Heart right ventricle (tissue), 16 donors: ENCODE measurements at regions not wholly inside any gene's neighbourhood (a gene's known extent, or its start where the extent isn't known, plus 50 kb on each side); places are given as distances from the start of the nearest gene placed in this dataset.

Source experiments
- ATAC-seq, 8 donors: fragments of 200-7000 bp; cut with Tn5 transposase; one replicate each; pipeline ENCODE4 v1.9.1; 2020; ENCODE audit warnings: mild to moderate bottlenecking in 8 of 8, moderate library complexity in 8 of 8, moderate number of reproducible peaks in 1 of 8
- DNase-seq, 2 donors: peaks; one replicate each; pipeline ENCODE4 v3.0.0-alpha.2; 2020
- H3K27ac ChIP-seq, 10 donors: fragments of 200-600 bp; sonication (generic) in 2 of 10; one replicate each; pipeline versions ENCODE4 v1.5.0 to v1.8.0; 2020 to 2022; ENCODE audit warnings: mild to moderate bottlenecking in 3 of 10
- H3K27me3 ChIP-seq, 7 donors: fragments of 200-600 bp; one replicate each; pipeline ENCODE4 v1.8.0; 2021 to 2022; ENCODE audit warnings: mild to moderate bottlenecking in 2 of 7
- H3K36me3 ChIP-seq, 9 donors: fragments of 200-600 bp; sonication (generic) in 1 of 9; one replicate each; pipeline versions ENCODE4 v1.5.0 to v1.8.0; 2020 to 2022; ENCODE audit warnings: mild to moderate bottlenecking in 2 of 9
- H3K4me1 ChIP-seq, 9 donors: fragments of 200-600 bp; sonication (generic) in 1 of 9; one replicate each; pipeline versions ENCODE4 v1.5.0 to v1.8.0; 2020 to 2022; ENCODE audit warnings: mild to moderate bottlenecking in 4 of 9
- H3K4me3 ChIP-seq, 10 donors: fragments of 200-600 bp; sonication (generic) in 2 of 10; one replicate each; pipeline versions ENCODE4 v1.5.0 to v1.8.0; 2020 to 2022; ENCODE audit warnings: mild to moderate bottlenecking in 7 of 10, moderate library complexity in 2 of 10
- H3K9me3 ChIP-seq, 11 donors: fragments of 200-600 bp in 10 of 11; sonication (generic) in 2 of 11; one replicate each; pipeline versions ENCODE4 v1.5.0 to v1.8.0; 2013 to 2022; ENCODE audit warnings: mild to moderate bottlenecking in 2 of 11, control low read depth in 1 of 11, moderate library complexity in 1 of 11
- WGBS, 2 donors: extraction: QIAGEN DNeasy Blood & Tissue Kit; methylation state at CpG; one replicate each; pipeline ENCODE4 v1.1.7; 2013; ENCODE audit warnings: inconsistent platforms in 1 of 2; 5-methylcytosine and 5-hydroxymethylcytosine counted together
- intact Hi-C, 10 donors: fragments of 100-400 bp; cut with DNase I; formaldehyde crosslinking; loops; one replicate each; pipeline versions ENCODE4 v1.11.1 to v1.14.2; 2022
- TF ChIP-seq, protein P1 (sequence below), 9 donors: fragments of 200-600 bp; sonication (generic) in 2 of 9; IDR thresholded peaks; one replicate each; pipeline versions ENCODE4 v1.5.0 to v1.8.0; 2021 to 2022; ENCODE audit warnings: antibody characterized with exemption in 9 of 9, mild to moderate bottlenecking in 5 of 9, moderate library complexity in 1 of 9
- donor health status: Arrhythmogenic right ventricular cardiomyopathy.
- donor health status: ischemic (EF 13 %, LVEDD 7.1; RV severe dilation, severe dysfunction).
- donor health status: healthy with polysubstance abuse.
- donor health status: DM: no; HTN: yes; CAD: no.
- donor health status: DM: no; HTN: no; CAD: no.
- donor health status: ischemic (EF 25% LVEDD 6.9; RV normal size, moderate dysfunction).
- donor health status: ischemic (EF 25% LVEDD 5.7; RV mildly dilated, moderate dysfunction).
- donor health status: healthy.
- donor health status: DM: yes; HTN: yes; CAD: no.
- donor health status: Ischemic cardiomyopathy.
- donor health status: ischemic (EF 35%, LVEDD 5.7; RV mildly dilated, moderate dysfunction).
- donor health status: nonischemic (EF 11% LVEDD 7.7; RV severe dilation, severe dysfunction).
- donor health status: DM: yes; HTN: yes; CAD: no.
- donor health status: PGD.
- donor health status: ischemic (EF 29% LVEDD 5.4; RV normal size, mild dysfunction).
- donor health status: nonischemic (EF 23%, LVEDD 6.1; RV moderate dilation, normal function).

- TF ChIP-seq, protein P1, sequence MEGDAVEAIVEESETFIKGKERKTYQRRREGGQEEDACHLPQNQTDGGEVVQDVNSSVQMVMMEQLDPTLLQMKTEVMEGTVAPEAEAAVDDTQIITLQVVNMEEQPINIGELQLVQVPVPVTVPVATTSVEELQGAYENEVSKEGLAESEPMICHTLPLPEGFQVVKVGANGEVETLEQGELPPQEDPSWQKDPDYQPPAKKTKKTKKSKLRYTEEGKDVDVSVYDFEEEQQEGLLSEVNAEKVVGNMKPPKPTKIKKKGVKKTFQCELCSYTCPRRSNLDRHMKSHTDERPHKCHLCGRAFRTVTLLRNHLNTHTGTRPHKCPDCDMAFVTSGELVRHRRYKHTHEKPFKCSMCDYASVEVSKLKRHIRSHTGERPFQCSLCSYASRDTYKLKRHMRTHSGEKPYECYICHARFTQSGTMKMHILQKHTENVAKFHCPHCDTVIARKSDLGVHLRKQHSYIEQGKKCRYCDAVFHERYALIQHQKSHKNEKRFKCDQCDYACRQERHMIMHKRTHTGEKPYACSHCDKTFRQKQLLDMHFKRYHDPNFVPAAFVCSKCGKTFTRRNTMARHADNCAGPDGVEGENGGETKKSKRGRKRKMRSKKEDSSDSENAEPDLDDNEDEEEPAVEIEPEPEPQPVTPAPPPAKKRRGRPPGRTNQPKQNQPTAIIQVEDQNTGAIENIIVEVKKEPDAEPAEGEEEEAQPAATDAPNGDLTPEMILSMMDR (IDR thresholded peaks at IDR 0.05): no peak
- Histone ChIP-seq H3K4me3 (no peak overlapping the region), H3K27ac (no peak overlapping the region), H3K4me1 (no peaks in the 10 kb centered on the region), H3K9me3 (peaks cover 0 to 7% (median 0%) of the 10 kb centered on the region in 11 donors), H3K36me3 (no peaks in the 10 kb centered on the region), H3K27me3 (no peaks in the 10 kb centered on the region)
- ATAC-seq (no peak), DNase-seq (no peak)
- 55 to 61% methylated on average over 2 of the region's 2 CpGs for WGBS, 2 donors
- intact Hi-C loops: no loop called here
Observed at GRCh38 chr2:18317017-18317416, 243.4 kb downstream of the RDH14 start.

- H3K4me3 ChIP-seq: no peak overlapping the region
- H3K4me1 ChIP-seq: no peaks in the 10 kb centered on the region
- H3K36me3 ChIP-seq: no peaks in the 10 kb centered on the region
- H3K9me3 ChIP-seq: peaks cover 0 to 7% (median 0%) of the 10 kb centered on the region in 11 donors
- no peaks in the 10 kb centered on the region for H3K27me3 ChIP-seq
- intact Hi-C loops: no loop called here
- ATAC-seq (no peak), DNase-seq (no peak)
- TF ChIP-seq, protein P1 (IDR thresholded peaks at IDR 0.05): no peak
- WGBS, 2 donors: 53 to 66% methylated on average over 3 of the region's 3 CpGs
- no peak overlapping the region for H3K27ac ChIP-seq
Observed at GRCh38 chr2:18312818-18313217, 247.6 kb downstream of the RDH14 start.

GRCh38 chr2:18311420-18312195 is 248.8 kb downstream of the RDH14 start:
- peak in 4 of 8 donors; percentile 49 to 71 (median 61) for ATAC-seq
- intact Hi-C loops: no loop called here
- no peaks in the 10 kb centered on the region for H3K36me3 ChIP-seq
- 58 to 63% methylated on average over 4 of the region's 4 CpGs for WGBS, 2 donors
- H3K9me3 ChIP-seq: peaks cover 0 to 12% (median 0%) of the 10 kb centered on the region in 11 donors
- peak overlapping the region in 3 of 10 donors; percentile 11 to 58 (median 30) for H3K27ac ChIP-seq
- TF ChIP-seq, protein P1 (IDR thresholded peaks at IDR 0.05): no peak
- H3K27me3 ChIP-seq: no peaks in the 10 kb centered on the region
- peak overlapping the region in 1 of 10 donors; percentile 11 for H3K4me3 ChIP-seq
- peak in 1 of 2 donors; percentile 6 for DNase-seq
- no peaks in the 10 kb centered on the region for H3K4me1 ChIP-seq

DNA sequence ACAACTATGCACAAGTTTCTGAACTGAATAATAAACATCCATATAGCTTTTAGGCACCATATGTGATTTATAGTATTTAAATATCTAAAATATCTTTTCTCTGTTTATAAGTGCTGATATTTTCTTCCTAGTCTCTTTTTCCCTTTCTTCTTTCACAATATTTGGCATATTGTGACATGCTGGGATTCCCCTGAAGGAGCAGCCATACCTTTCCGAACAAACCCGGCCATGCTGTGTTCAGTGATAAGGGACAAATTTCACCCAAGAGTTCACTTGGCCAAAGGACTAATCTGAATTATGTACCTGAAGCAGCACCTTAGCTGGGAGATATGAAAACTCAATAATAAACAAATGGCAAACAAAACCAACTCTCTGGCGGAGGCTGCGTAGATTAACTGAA is 250.8 kb downstream of the RDH14 start:
- H3K9me3 ChIP-seq: peaks cover 0 to 12% (median 0%) of the 10 kb centered on the region in 11 donors
- DNase-seq (no peak), ATAC-seq (no peak)
- no peaks in the 10 kb centered on the region for H3K27me3 ChIP-seq
- no peak overlapping the region for H3K27ac ChIP-seq
- H3K4me3 ChIP-seq: no peak overlapping the region
- intact Hi-C loops: no loop called here
- no peaks in the 10 kb centered on the region for H3K36me3 ChIP-seq
- WGBS, 2 donors: 96 to 97% methylated on average over 4 of the region's 4 CpGs
- H3K4me1 ChIP-seq: no peaks in the 10 kb centered on the region
- TF ChIP-seq, protein P1 (IDR thresholded peaks at IDR 0.05): no peak
